ENCODE measurements at regions not wholly inside any gene's neighbourhood (a gene's known extent, or its start where the extent isn't known, plus 50 kb on each side); places are given as distances from the start of the nearest gene placed in this dataset.

GRCh38 chr12:13570005-13570694 is 373.6 kb downstream of the EMP1 start:
- no peak for TF ChIP-seq CTCF (IDR thresholded peaks at IDR 0.05; ENCODE audit: low read depth, low read length, missing control alignments)
- no peak overlapping the region for H3K4me3 ChIP-seq (ENCODE audit: low read depth, low read length)
- DNase-seq: no peak
- in situ Hi-C loops (cut with HindIII; ENCODE audit: low pct_ligation_motif_present, low sequenced_read_pairs): no loop called here
- H3K27me3 ChIP-seq (replicated peaks): no peaks in the 10 kb centered on the region
- H3K36me3 ChIP-seq (replicated peaks): no peaks in the 10 kb centered on the region
- H3K27ac ChIP-seq: no peak overlapping the region

GRCh38 chr12:13566292-13566691 is 369.8 kb downstream of the EMP1 start:
- H3K27ac ChIP-seq: no peak overlapping the region
- in situ Hi-C loops (cut with HindIII; ENCODE audit: low pct_ligation_motif_present, low sequenced_read_pairs): no loop called here
- no peaks in the 10 kb centered on the region for H3K27me3 ChIP-seq (replicated peaks)
- H3K36me3 ChIP-seq (replicated peaks): no peaks in the 10 kb centered on the region
- TF ChIP-seq CTCF (IDR thresholded peaks at IDR 0.05; ENCODE audit: low read depth, low read length, missing control alignments): no peak
- no peak for DNase-seq
- no peak overlapping the region for H3K4me3 ChIP-seq (ENCODE audit: low read depth, low read length)

- no peak for TF ChIP-seq CTCF (IDR thresholded peaks at IDR 0.05; ENCODE audit: low read depth, low read length, missing control alignments)
- Histone ChIP-seq H3K27ac (no peak overlapping the region), H3K27me3 (replicated peaks) (no peaks in the 10 kb centered on the region), H3K36me3 (replicated peaks) (no peaks in the 10 kb centered on the region), H3K4me3 (ENCODE audit: low read depth, low read length) (no peak overlapping the region)
- in situ Hi-C loops (cut with HindIII; ENCODE audit: low pct_ligation_motif_present, low sequenced_read_pairs): no loop called here
- no peak for DNase-seq
Measured at GRCh38 chr12:13564266-13564810, 367.8 kb downstream of the EMP1 start.

- Histone ChIP-seq H3K27ac (no peak overlapping the region), H3K4me3 (ENCODE audit: low read depth, low read length) (no peak overlapping the region), H3K27me3 (replicated peaks) (no peaks in the 10 kb centered on the region), H3K36me3 (replicated peaks) (no peaks in the 10 kb centered on the region)
- TF ChIP-seq CTCF (IDR thresholded peaks at IDR 0.05; ENCODE audit: low read depth, low read length, missing control alignments): no peak
- in situ Hi-C loops (cut with HindIII; ENCODE audit: low pct_ligation_motif_present, low sequenced_read_pairs): no loop called here
- no peak for DNase-seq
Measured at GRCh38 chr12:13563743-13564125, 367.2 kb downstream of the EMP1 start.

- Histone ChIP-seq H3K36me3 (replicated peaks) (no peaks in the 10 kb centered on the region), H3K27me3 (replicated peaks) (no peaks in the 10 kb centered on the region), H3K4me3 (ENCODE audit: low read depth, low read length) (no peak overlapping the region), H3K27ac (no peak overlapping the region)
- in situ Hi-C loops (cut with HindIII; ENCODE audit: low pct_ligation_motif_present, low sequenced_read_pairs): no loop called here
- no peak for DNase-seq
- no peak for TF ChIP-seq CTCF (IDR thresholded peaks at IDR 0.05; ENCODE audit: low read depth, low read length, missing control alignments)
Measured at GRCh38 chr12:13562915-13563742, 366.6 kb downstream of the EMP1 start.
